ENCODE measurements at regions not wholly inside any gene's neighbourhood (a gene's known extent, or its start where the extent isn't known, plus 50 kb on each side); places are given as distances from the start of the nearest gene placed in this dataset.
"Not testable (repeated sequence)": the region's sequence is repeated elsewhere in the genome, so short reads cannot be mapped to it uniquely, and the experiment has no call there.

GRCh38 chr15:91356083-91356482 is 256.0 kb downstream of the SV2B start:
- no peak for DNase-seq (ENCODE audit: low read depth)

- DNase-seq (ENCODE audit: low read depth) = no peak
These were observed 257.0 kb downstream of the SV2B start for GRCh38 chr15:91357011-91357410.

- DNase-seq (ENCODE audit: low read depth) = no peak
These were observed 257.4 kb downstream of the SV2B start for GRCh38 chr15:91357486-91357885.

DNA sequence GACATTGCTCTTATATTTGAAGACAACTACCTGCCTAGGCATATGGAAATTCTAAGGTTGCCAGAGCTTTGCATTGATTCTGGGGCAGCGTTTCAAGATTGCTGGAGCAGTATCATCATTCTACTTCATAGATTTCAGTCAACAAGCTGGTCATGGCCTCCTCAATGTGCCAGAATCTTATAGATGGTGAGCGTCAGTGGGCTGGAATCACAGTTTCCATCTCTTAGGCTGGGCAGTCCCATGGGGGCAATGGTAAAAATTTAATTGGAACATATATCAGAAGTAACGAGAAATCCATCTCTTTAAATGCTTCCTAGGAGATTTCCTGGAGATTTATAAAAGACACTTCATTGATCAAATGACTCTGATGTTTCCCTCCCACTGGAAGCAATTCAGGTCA is 258.3 kb downstream of the SV2B start:
- DNase-seq (ENCODE audit: low read depth) = no peak

DNA sequence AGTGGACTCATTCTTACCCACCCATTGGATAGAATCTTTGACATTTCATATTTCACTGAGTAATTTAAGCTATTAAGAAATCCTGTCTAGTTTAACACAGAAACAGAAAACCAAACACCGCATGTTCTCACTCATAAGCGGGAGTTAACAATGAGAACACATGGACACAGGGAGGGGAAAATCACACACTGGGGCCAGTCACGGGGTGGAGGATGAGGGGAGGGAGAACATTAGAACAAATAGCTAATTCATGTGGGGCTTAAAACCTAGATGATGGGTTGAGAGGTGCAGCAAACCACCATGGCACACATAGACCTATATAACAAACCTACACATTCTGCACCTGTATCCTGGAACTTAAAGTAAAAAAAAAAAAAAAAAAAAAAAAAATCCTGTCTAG is 261.6 kb downstream of the SV2B start:
- DNase-seq (ENCODE audit: low read depth) = not testable (repeated sequence)

GRCh38 chr15:91366111-91366510 is 266.1 kb downstream of the SV2B start:
- DNase-seq (ENCODE audit: low read depth) = no peak

- no peak for DNase-seq (ENCODE audit: low read depth)
These were observed 268.6 kb downstream of the SV2B start for GRCh38 chr15:91368611-91369010.

- no peak for DNase-seq (ENCODE audit: low read depth)
These were observed 269.8 kb downstream of the SV2B start for GRCh38 chr15:91369823-91370222.

DNA sequence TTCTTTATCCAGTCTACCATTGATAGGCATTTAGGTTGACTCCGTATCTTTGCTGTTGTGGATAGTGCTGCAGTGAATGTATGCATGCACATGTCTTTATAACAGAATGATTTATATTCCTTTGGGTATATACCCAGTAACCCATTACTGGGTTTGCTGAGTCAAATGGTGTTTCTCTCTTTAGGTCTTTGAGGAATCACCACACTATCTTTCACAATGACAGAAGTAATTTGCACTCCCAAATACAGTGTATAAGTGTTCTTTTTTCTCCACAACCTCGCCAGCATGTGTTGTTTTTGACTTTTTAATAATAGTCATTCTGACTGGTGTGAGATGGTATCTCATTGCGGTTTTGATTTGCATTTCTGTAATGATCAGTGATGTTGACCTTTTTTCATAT is 271.3 kb downstream of the SV2B start:
- not testable (repeated sequence) for DNase-seq (ENCODE audit: low read depth)

DNA sequence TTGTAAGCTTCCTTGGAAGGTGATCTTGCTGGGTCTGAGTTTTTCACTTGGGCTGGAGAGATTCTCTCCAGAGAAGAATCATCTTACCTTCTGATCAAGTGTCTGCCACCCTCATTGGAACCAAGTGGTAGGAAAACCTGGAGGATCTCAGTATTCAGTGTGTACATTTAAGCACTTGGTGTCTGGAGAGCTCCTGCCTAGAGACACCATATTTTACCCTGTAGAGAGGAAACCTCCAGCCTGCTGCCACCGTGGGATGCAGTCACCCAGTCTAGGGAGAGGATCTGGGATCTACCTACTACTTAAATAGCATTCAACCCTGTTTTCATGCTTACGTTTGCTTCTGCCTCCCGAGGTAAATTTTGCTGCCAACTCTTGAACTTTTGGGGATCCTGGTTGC is 274.3 kb downstream of the SV2B start:
- no peak for DNase-seq (ENCODE audit: low read depth)

DNA sequence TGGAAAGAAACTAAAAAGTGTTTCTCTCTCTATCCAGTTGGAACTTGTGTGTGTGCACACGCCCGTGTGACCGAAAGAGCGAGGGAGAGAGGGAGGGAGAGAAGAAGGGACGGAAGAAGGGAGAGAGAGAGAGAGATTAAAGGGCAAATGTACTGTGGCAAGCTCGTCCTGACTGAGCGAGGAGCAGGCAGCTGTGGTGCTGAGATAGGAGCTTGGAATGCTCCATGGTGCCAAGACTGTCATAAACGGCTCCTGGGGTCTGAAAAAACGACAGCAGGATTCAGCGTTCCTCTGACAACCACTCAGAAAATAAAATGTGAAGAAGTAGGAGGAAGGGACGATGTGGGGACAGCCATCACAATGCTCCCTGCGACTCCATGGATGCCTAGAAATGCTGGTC is 276.0 kb downstream of the SV2B start:
- no peak for DNase-seq (ENCODE audit: low read depth)

DNA sequence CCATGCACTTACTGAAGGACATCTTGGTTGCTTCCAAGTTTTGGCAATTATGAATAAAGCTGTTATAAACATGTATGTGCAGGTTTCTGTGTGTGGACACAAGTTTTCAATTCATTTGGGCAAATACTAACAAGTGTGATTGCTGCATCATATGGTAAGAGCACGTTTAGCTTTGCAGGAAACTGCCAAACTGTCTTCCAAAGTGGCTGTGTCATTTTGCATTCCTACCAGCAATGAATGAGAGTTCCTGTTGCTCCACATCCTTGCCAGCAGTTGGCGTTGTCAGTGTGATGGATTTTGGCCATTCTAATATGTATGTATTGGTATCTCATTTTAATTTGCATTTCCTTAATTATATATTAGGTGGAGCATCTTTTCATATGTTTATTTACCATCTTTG is 280.1 kb downstream of the SV2B start:
- DNase-seq (ENCODE audit: low read depth) = no peak

GRCh38 chr15:91383532-91383931 is 283.5 kb downstream of the SV2B start:
- DNase-seq (ENCODE audit: low read depth) = no peak

DNA sequence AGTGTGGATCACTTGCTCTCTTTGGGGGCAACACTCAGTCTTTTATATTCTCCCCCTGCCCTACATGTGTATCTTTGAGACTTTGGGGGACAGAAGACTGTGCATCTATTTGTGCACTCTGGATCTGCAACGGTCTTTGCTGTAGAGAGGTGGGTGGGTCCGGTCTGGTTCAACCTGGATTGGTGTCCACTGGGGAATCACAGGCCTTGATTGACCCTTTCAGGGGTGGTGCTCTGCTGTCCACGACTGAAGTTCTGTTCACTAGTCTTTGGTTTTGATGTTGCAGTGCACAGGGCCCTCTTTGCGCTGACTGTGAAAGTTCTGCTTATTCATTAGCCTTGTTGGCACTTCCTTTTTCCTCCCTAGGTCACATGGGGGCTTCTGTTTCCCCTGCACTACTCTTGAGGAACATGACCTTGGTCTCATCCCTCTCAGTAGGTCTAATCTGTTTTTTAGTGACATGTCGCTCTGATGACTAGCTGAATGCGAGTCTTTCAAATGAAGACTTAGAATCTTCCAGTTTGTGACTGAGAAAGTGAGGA is 284.2 kb downstream of the SV2B start:
- no peak for DNase-seq (ENCODE audit: low read depth)

GRCh38 chr15:91385311-91385710 is 285.3 kb downstream of the SV2B start:
- no peak for DNase-seq (ENCODE audit: low read depth)

DNA sequence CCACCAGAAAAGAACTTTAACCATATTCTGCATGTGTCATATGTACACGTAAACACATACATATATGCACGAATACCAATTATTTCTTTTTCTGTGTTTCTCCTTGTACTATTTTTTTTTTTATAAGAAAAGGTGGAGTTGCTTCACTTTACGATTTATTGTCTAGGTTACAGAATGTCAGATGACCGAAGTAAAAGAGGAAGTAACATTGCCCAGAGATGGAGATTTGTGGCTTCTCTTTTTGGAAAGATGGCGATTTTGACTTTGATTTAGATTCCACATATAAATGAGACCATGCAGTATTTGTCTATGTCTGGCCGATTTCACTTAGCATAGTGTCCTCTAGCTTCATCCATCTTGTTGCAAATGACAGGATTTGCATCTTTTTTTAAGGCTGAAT is 293.1 kb downstream of the SV2B start:
- DNase-seq (ENCODE audit: low read depth) = no peak

- DNase-seq (ENCODE audit: low read depth) = no peak
These were observed 300.4 kb downstream of the SV2B start for GRCh38 chr15:91400481-91400880.

DNA sequence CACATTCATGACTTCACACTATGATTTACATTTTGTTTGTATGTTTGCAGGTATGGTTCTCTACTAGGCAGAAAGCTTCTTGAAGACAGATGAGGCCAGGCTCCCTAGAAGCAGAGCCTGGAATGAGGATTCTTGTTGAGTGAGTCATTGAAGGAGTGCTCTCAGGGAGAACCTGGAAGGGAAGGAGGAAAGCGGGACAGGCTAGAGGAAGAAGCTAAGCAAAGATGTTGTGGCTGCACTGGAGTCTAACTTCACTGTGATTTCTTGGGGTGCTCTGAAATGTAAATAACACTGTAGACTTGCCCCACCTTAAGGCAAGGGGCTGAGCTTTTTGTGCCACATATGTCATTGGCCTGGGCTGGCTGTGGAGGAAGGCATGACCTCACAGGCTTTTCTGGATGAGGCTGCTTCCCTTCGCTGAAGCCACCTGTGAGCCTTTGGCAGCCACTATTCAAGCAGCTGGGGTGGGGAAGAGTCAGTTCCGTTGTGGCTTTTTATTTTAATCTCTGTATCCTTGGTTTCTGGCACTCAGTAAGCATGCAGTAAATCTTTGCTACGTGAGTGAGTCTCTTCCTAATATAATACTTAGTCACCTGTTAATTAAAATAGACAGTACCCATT is 307.3 kb downstream of the SV2B start:
- DNase-seq (ENCODE audit: low read depth) = no peak

DNA sequence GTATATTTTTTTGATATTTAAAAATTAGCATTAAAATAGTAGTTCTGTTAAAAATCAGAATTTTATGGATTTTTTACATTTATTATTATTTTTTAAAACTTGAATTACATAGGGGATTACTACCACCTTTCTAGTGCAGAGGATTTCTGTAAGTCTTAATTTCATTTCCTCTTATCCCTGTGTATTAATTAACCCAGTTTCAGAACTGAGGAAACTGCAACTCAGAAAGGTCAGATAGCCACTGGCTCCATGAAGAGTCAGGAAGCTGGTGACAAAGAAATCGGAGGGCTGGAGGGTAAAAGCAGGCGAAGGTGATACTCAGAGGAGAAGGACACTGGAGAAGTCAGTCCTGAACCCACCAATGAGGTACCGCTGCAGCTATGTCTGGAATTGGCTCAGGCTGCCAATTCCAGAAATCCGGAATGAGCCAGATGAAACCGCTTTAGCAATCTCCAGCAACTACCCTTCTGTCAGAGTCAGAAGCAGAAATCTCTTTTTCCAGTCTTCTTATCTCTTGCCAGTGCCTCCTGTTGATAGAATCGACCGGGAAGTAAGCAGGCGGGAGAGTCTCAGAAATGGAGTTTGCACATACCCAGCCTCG is 308.5 kb downstream of the SV2B start:
- DNase-seq (ENCODE audit: low read depth) = no peak

GRCh38 chr15:91409387-91409786 is 309.3 kb downstream of the SV2B start:
- DNase-seq (ENCODE audit: low read depth) = no peak

- DNase-seq (ENCODE audit: low read depth) = no peak
These were observed 311.5 kb downstream of the SV2B start for GRCh38 chr15:91411586-91411985.

DNA sequence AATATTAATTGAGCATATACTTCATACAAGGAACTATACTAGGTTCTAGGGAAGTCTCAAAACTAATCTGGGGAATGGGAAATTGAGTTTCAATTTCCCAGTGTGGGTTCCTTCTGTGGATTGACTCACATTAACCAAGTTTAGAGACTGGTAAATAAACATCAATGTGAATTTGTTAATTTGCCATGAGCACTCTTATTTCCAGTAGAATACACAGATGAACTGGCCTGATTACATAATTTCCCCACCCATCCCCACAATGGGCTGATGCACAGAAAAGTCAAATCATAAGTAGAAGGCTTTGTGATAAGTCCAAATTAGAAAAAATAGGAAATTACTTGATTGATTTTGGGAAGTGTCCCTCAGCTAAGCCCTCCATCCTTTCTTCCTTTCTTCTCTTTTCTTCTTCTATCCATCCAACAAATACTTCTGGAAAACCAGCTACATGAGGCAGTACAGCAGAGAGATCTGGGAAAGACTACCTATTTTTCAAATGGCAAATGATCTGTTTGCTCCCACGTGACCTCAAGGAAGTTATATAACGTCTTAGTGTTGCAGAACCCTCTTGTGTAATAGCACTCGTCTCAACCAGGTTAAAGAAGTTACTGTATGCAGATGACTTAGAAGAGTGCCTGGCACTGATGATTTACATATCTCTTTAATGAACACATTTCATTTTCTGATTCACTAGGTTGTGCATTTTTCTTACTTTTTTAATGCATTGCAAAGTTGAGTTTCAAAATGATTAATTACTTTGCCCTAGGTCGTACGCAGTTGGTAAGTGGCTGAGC is 312.3 kb downstream of the SV2B start:
- DNase-seq (ENCODE audit: low read depth) = no peak

DNA sequence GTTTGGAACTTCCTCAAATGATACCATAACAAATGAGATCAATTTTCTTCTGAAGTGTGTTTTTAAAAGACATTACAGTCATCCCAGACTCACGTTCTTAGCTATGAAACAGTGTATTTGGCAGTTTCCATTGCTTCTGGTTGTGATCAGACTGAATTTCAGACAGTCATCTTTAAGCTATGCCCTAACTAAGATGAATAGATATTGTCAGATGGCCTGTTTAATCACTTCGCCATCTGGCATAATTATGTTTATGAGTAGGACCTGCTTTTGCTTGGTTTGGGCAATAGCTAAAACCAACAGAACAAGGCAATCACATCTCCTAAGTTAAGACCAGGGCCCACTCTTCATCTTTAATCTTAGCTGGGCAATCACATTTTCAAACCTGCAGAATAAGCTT is 313.1 kb downstream of the SV2B start:
- DNase-seq (ENCODE audit: low read depth) = no peak
